GM18873 (cell line): ENCODE measurements at regions not wholly inside any gene's neighbourhood (a gene's known extent, or its start where the extent isn't known, plus 50 kb on each side); places are given as distances from the start of the nearest gene placed in this dataset.
"Not testable (repeated sequence)": the region's sequence is repeated elsewhere in the genome, so short reads cannot be mapped to it uniquely, and the experiment has no call there.

ENCODE experiments used
- ATAC-seq: cut with Tn5 transposase; IDR thresholded peaks from one replicate; pipeline ENCODE4 v1.9.1; 2021; ENCODE audit warnings: mild to moderate bottlenecking, moderate library complexity, moderate number of reproducible peaks; ENCODE audit not compliant: unreplicated experiment, low FRiP score

- ATAC-seq, result no peak
Measured at GRCh38 chr6:113010196-113010989, 663.3 kb downstream of the RFPL4B start.

- ATAC-seq, result no peak
Measured at GRCh38 chr6:113011389-113011788, 664.3 kb downstream of the RFPL4B start.

GRCh38 chr6:113011801-113012200 is 664.7 kb downstream of the RFPL4B start:
- no peak for ATAC-seq

GRCh38 chr6:113015249-113015648 is 668.1 kb downstream of the RFPL4B start:
- no peak for ATAC-seq

GRCh38 chr6:113017353-113017752 is 670.2 kb downstream of the RFPL4B start:
- ATAC-seq, result no peak

GRCh38 chr6:113018351-113019151 is 671.4 kb downstream of the RFPL4B start:
- ATAC-seq, result no peak

- no peak for ATAC-seq
Measured at GRCh38 chr6:113019176-113019575, 672.0 kb downstream of the RFPL4B start.

GRCh38 chr6:113027780-113028179 is 680.6 kb downstream of the RFPL4B start:
- no peak for ATAC-seq

GRCh38 chr6:113029161-113029560 is 682.0 kb downstream of the RFPL4B start:
- not testable (repeated sequence) for ATAC-seq

GRCh38 chr6:113031591-113032238 is 684.6 kb downstream of the RFPL4B start:
- no peak for ATAC-seq

- ATAC-seq, result no peak
Measured at GRCh38 chr6:113039005-113039404, 691.9 kb downstream of the RFPL4B start.

- no peak for ATAC-seq
Measured at GRCh38 chr6:113047148-113047547, 700.0 kb downstream of the RFPL4B start.

GRCh38 chr6:113047932-113048331 is 700.8 kb downstream of the RFPL4B start:
- no peak for ATAC-seq

- no peak for ATAC-seq
Measured at GRCh38 chr6:113048741-113049140, 701.6 kb downstream of the RFPL4B start.

GRCh38 chr6:113049190-113049589 is 702.1 kb downstream of the RFPL4B start:
- no peak for ATAC-seq

GRCh38 chr6:113050010-113050858 is 703.1 kb downstream of the RFPL4B start:
- no peak for ATAC-seq

GRCh38 chr6:113050979-113051378 is 703.8 kb downstream of the RFPL4B start:
- ATAC-seq, result no peak

GRCh38 chr6:113052506-113052905 is 705.4 kb downstream of the RFPL4B start:
- ATAC-seq, result no peak

- ATAC-seq, result no peak
Measured at GRCh38 chr6:113055061-113055460, 707.9 kb downstream of the RFPL4B start.

GRCh38 chr6:113055998-113056397 is 708.9 kb downstream of the RFPL4B start:
- ATAC-seq, result no peak
